ENCODE measurements at regions not wholly inside any gene's neighbourhood (a gene's known extent, or its start where the extent isn't known, plus 50 kb on each side); places are given as distances from the start of the nearest gene placed in this dataset.

- DNase-seq, result no peak
- H3K36me3 Mint-ChIP-seq (ENCODE audit: low read depth), result no peaks in the 10 kb centered on the region
- no peaks in the 10 kb centered on the region for H3K4me1 Mint-ChIP-seq (ENCODE audit: low read depth)
- ATAC-seq, result no peak
- H3K9me3 Mint-ChIP-seq (ENCODE audit: insufficient read depth), result peaks cover 11% of the 10 kb centered on the region
- ChIA-PET POLR2A (no interaction called here), CTCF (no interaction called here)
- H3K27ac Mint-ChIP-seq, result no peak overlapping the region
- no peak overlapping the region for H3K4me3 Mint-ChIP-seq
- no peaks in the 10 kb centered on the region for H3K27me3 Mint-ChIP-seq (ENCODE audit: low read depth)
Measured at GRCh38 chr2:122636097-122636496, 880.6 kb downstream of the TSN start.

DNA sequence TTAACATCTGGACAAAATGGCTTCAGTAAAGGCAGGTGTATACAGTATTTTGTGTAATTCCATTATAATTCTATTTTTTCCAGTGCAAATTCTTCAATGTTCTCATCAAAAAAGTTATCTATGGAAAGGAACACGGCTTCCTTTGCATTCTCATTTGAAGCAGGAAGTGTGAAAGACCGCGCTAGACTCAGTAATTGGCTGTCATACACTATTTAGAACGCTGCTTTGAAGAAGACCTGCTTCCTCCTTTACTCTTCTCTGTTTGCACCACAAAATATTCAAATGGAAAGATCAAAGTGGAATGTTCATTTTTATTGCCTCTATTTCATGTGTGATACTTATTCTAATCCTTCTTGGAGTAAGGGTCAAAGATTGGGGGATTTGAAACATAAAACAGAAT is 883.7 kb downstream of the TSN start:
- H3K27ac Mint-ChIP-seq, result no peak overlapping the region
- H3K9me3 Mint-ChIP-seq (ENCODE audit: insufficient read depth), result peaks cover 16% of the 10 kb centered on the region
- CTCF ChIA-PET, result no interaction called here

GRCh38 chr2:122639711-122640110 is 884.3 kb downstream of the TSN start:
- Mint-ChIP-seq H3K9me3 (ENCODE audit: insufficient read depth) (peaks cover 16% of the 10 kb centered on the region), H3K27ac (no peak overlapping the region), H3K4me3 (no peak overlapping the region), H3K36me3 (ENCODE audit: low read depth) (no peaks in the 10 kb centered on the region), H3K4me1 (ENCODE audit: low read depth) (no peaks in the 10 kb centered on the region), H3K27me3 (ENCODE audit: low read depth) (no peaks in the 10 kb centered on the region)
- ATAC-seq (no peak), DNase-seq (no peak)
- ChIA-PET CTCF (no interaction called here), POLR2A (no interaction called here)

More for the DNA sequence above, 883.7 kb downstream of the TSN start:
- ATAC-seq (no peak), DNase-seq (no peak)
- Mint-ChIP-seq H3K4me3 (no peak overlapping the region), H3K36me3 (ENCODE audit: low read depth) (no peaks in the 10 kb centered on the region), H3K4me1 (ENCODE audit: low read depth) (no peaks in the 10 kb centered on the region), H3K27me3 (ENCODE audit: low read depth) (no peaks in the 10 kb centered on the region)
- POLR2A ChIA-PET, result no interaction called here

GRCh38 chr2:122643725-122644329 is 888.4 kb downstream of the TSN start:
- no peak overlapping the region for H3K27ac Mint-ChIP-seq
- H3K4me1 Mint-ChIP-seq (ENCODE audit: low read depth), result no peaks in the 10 kb centered on the region
- ATAC-seq, result no peak
- DNase-seq, result no peak
- H3K4me3 Mint-ChIP-seq, result no peak overlapping the region
- ChIA-PET POLR2A (no interaction called here), CTCF (no interaction called here)
- no peaks in the 10 kb centered on the region for H3K27me3 Mint-ChIP-seq (ENCODE audit: low read depth)
- H3K9me3 Mint-ChIP-seq (ENCODE audit: insufficient read depth), result peaks cover 11% of the 10 kb centered on the region
- H3K36me3 Mint-ChIP-seq (ENCODE audit: low read depth), result no peaks in the 10 kb centered on the region

- Mint-ChIP-seq H3K4me1 (ENCODE audit: low read depth) (no peaks in the 10 kb centered on the region), H3K36me3 (ENCODE audit: low read depth) (no peaks in the 10 kb centered on the region), H3K9me3 (ENCODE audit: insufficient read depth) (no peaks in the 10 kb centered on the region), H3K4me3 (no peak overlapping the region), H3K27me3 (ENCODE audit: low read depth) (no peaks in the 10 kb centered on the region), H3K27ac (no peak overlapping the region)
- ChIA-PET POLR2A (no interaction called here), CTCF (no interaction called here)
- DNase-seq (no peak), ATAC-seq (no peak)
Measured at GRCh38 chr2:122651236-122651635, 895.8 kb downstream of the TSN start.

DNA sequence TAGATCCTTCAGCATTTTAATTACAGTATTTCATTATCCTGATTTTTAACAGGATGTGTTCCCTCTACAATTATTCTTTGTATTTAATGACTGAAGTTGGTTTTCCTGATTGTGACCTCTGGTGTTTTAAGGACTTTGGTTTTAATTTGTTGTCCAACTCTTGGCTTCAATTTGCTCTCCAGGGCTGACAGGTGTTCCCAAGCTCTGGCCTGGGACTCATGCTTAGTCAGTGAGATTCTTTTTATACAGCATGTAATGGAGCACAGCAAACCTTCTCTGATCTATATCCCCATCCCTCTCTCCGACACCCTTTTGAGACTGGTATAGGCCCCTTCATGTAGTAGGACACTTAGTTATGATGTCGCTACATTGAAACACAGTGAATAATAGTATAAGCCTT is 896.3 kb downstream of the TSN start:
- ATAC-seq, result no peak
- CTCF ChIA-PET, result no interaction called here
- Mint-ChIP-seq H3K27me3 (ENCODE audit: low read depth) (no peaks in the 10 kb centered on the region), H3K36me3 (ENCODE audit: low read depth) (no peaks in the 10 kb centered on the region), H3K4me1 (ENCODE audit: low read depth) (no peaks in the 10 kb centered on the region), H3K27ac (no peak overlapping the region), H3K9me3 (ENCODE audit: insufficient read depth) (no peaks in the 10 kb centered on the region), H3K4me3 (no peak overlapping the region)
- no peak for DNase-seq
- POLR2A ChIA-PET, result no interaction called here

DNA sequence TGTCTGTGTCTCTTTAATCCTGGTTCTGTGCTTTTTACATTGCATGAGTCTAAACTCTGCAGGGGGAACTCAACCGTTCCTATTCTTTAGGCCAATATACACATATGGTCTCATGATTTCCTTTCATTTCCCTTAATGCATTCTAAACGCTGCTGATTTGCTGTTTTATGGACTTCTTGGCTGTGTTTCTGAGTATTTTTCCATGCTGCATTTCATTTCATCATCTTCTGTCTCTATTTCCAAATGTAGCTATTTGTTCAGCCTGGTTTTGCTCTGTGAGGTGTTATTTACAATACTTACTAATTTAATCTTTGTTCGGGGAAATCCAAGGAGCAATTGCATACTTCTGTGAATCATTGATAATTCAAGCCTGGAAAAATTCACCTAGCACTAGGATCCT is 897.2 kb downstream of the TSN start:
- Mint-ChIP-seq H3K4me1 (ENCODE audit: low read depth) (no peaks in the 10 kb centered on the region), H3K36me3 (ENCODE audit: low read depth) (no peaks in the 10 kb centered on the region), H3K9me3 (ENCODE audit: insufficient read depth) (no peaks in the 10 kb centered on the region), H3K4me3 (no peak overlapping the region), H3K27me3 (ENCODE audit: low read depth) (no peaks in the 10 kb centered on the region), H3K27ac (no peak overlapping the region)
- DNase-seq (no peak), ATAC-seq (no peak)
- ChIA-PET CTCF (no interaction called here), POLR2A (no interaction called here)

GRCh38 chr2:122656403-122656802 is 901.0 kb downstream of the TSN start:
- ATAC-seq (no peak), DNase-seq (no peak)
- Mint-ChIP-seq H3K27me3 (ENCODE audit: low read depth) (no peaks in the 10 kb centered on the region), H3K4me1 (ENCODE audit: low read depth) (no peaks in the 10 kb centered on the region), H3K9me3 (ENCODE audit: insufficient read depth) (no peaks in the 10 kb centered on the region), H3K4me3 (no peak overlapping the region), H3K27ac (no peak overlapping the region), H3K36me3 (ENCODE audit: low read depth) (no peaks in the 10 kb centered on the region)
- ChIA-PET POLR2A (no interaction called here), CTCF (no interaction called here)

GRCh38 chr2:122660786-122661634 is 905.6 kb downstream of the TSN start:
- ATAC-seq (no peak), DNase-seq (no peak)
- no peaks in the 10 kb centered on the region for H3K36me3 Mint-ChIP-seq (ENCODE audit: low read depth)
- ChIA-PET CTCF (no interaction called here), POLR2A (no interaction called here)
- H3K9me3 Mint-ChIP-seq (ENCODE audit: insufficient read depth), result no peaks in the 10 kb centered on the region
- H3K27me3 Mint-ChIP-seq (ENCODE audit: low read depth), result no peaks in the 10 kb centered on the region
- H3K4me1 Mint-ChIP-seq (ENCODE audit: low read depth), result no peaks in the 10 kb centered on the region
- no peak overlapping the region for H3K27ac Mint-ChIP-seq
- no peak overlapping the region for H3K4me3 Mint-ChIP-seq

DNA sequence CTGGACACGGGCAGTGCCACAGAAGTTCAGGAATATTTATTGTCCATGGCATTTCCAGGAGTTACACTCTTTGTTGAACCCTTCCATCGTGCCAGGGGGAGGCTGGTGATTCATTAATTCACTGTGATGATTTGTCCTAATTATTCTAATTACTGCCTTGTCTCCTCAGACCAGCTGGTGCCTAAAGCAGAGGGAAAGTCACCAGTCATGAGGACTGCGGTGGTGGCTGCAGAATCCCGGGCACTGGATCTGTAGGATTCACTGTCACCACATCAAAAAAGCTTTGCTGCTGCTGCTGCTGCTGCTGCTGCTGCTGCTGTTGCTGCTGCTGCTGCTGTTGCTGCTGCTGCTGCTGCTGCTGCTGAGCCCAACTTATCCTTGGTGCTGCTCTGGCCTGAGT is 908.2 kb downstream of the TSN start:
- POLR2A ChIA-PET, result no interaction called here
- Mint-ChIP-seq H3K27me3 (ENCODE audit: low read depth) (no peaks in the 10 kb centered on the region), H3K4me1 (ENCODE audit: low read depth) (no peaks in the 10 kb centered on the region), H3K4me3 (no peak overlapping the region), H3K9me3 (ENCODE audit: insufficient read depth) (no peaks in the 10 kb centered on the region), H3K36me3 (ENCODE audit: low read depth) (no peaks in the 10 kb centered on the region), H3K27ac (no peak overlapping the region)
- ATAC-seq (no peak), DNase-seq (no peak)
- CTCF ChIA-PET, result no interaction called here

GRCh38 chr2:122669627-122670026 is 914.2 kb downstream of the TSN start:
- CTCF ChIA-PET, result no interaction called here
- ATAC-seq, result no peak
- Mint-ChIP-seq H3K4me3 (no peak overlapping the region), H3K27me3 (ENCODE audit: low read depth) (no peaks in the 10 kb centered on the region), H3K9me3 (ENCODE audit: insufficient read depth) (peaks cover 4% of the 10 kb centered on the region), H3K36me3 (ENCODE audit: low read depth) (no peaks in the 10 kb centered on the region), H3K4me1 (ENCODE audit: low read depth) (no peaks in the 10 kb centered on the region), H3K27ac (no peak overlapping the region)
- POLR2A ChIA-PET, result no interaction called here
- DNase-seq, result no peak

DNA sequence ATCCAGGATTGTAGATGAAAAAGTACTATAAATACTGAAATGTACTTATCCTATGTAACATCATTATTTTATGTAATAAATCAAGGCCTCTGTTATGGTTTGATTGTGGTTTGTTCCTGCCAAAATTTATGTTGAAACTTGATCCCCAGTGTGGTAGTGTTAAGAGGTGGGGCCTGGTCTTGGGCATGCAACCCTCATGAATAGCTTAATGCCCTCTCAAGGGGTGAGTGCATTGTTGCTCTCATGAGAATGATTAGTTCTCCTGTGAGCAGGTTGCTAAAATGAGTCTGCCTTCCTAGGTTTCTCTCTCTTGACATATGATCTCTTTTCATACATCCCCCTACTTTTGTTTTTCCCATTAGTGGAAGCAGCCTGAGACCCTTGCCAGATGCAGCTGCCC is 915.4 kb downstream of the TSN start:
- no peaks in the 10 kb centered on the region for H3K4me1 Mint-ChIP-seq (ENCODE audit: low read depth)
- POLR2A ChIA-PET, result no interaction called here
- H3K27me3 Mint-ChIP-seq (ENCODE audit: low read depth), result no peaks in the 10 kb centered on the region

DNA sequence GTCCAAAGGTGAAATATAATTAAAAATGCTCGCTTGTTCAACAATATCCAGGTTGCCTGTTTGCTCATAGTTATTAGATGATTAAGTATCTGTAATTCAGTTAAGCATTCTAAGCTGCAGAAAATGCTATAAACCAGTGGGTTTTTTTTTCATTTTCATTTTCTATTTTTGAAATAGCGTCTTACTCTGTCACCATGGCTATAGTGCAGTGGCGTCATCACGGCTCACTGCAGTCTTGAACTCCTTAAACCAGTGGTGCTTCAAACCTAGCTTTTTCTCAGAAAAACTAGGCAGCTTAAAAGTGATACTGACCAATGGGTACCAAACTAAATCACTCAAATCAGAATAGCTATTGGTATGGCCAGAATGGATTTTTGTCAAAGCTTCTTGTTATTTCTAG is 925.2 kb downstream of the TSN start:
- no peaks in the 10 kb centered on the region for H3K4me1 Mint-ChIP-seq (ENCODE audit: low read depth)
- H3K27me3 Mint-ChIP-seq (ENCODE audit: low read depth), result no peaks in the 10 kb centered on the region
- CTCF ChIA-PET, result no interaction called here
- POLR2A ChIA-PET, result no interaction called here
- no peak for DNase-seq
- H3K9me3 Mint-ChIP-seq (ENCODE audit: insufficient read depth), result peaks cover 13% of the 10 kb centered on the region
- no peaks in the 10 kb centered on the region for H3K36me3 Mint-ChIP-seq (ENCODE audit: low read depth)
- H3K4me3 Mint-ChIP-seq, result no peak overlapping the region
- no peak for ATAC-seq
- H3K27ac Mint-ChIP-seq, result no peak overlapping the region

More for the DNA sequence above, 915.4 kb downstream of the TSN start:
- ATAC-seq (no peak), DNase-seq (no peak)
- peaks cover 4% of the 10 kb centered on the region for H3K9me3 Mint-ChIP-seq (ENCODE audit: insufficient read depth)
- CTCF ChIA-PET, result no interaction called here
- H3K27ac Mint-ChIP-seq, result no peak overlapping the region
- no peak overlapping the region for H3K4me3 Mint-ChIP-seq
- H3K36me3 Mint-ChIP-seq (ENCODE audit: low read depth), result no peaks in the 10 kb centered on the region

Measured in activated CD8-positive, alpha-beta T cell treated with anti-CD3 and anti-CD28 coated beads, Interleukin-2, amount 10 ng/mL, durations not matched to agents 7 days and 5 days (primary cell).